DOHH2 (cell line): ENCODE measurements at regions not wholly inside any gene's neighbourhood (a gene's known extent, or its start where the extent isn't known, plus 50 kb on each side); places are given as distances from the start of the nearest gene placed in this dataset.

Experiments
- H3F3A ChIP-seq: fragments of 200-600 bp; sonication (generic), shearing (Covaris generic); 2 replicates; pipeline ENCODE4 v1.6.0; 2016; ENCODE audit warnings: antibody characterized with exemption, mild to moderate bottlenecking; ENCODE audit not compliant: control insufficient read depth, insufficient read depth
- H3K27ac ChIP-seq: fragments of 200-600 bp; sonication (generic); 2 replicates; pipeline ENCODE4 v1.5.1; 2014; ENCODE audit warnings: low read depth, mild to moderate bottlenecking, low read length, moderate library complexity
- H3K27me3 ChIP-seq: fragments of 200-600 bp; sonication (generic); 2 replicates; pipeline ENCODE4 v1.6.1; 2014; ENCODE audit warnings: mild to moderate bottlenecking, low read length, mixed read lengths; ENCODE audit not compliant: control insufficient read depth
- H3K36me3 ChIP-seq: fragments of 200-600 bp; sonication (generic); 2 replicates; pipeline ENCODE4 v1.6.1; 2014; ENCODE audit warnings: mild to moderate bottlenecking, low read length, moderate library complexity, mixed read lengths; ENCODE audit not compliant: control insufficient read depth
- H3K4me1 ChIP-seq: fragments of 200-600 bp; sonication (generic); 2 replicates; pipeline ENCODE4 v1.6.1; 2014; ENCODE audit warnings: mild to moderate bottlenecking, low read length, mixed read lengths; ENCODE audit not compliant: control insufficient read depth
- H3K4me2 ChIP-seq: fragments of 200-600 bp; sonication (generic); 2 replicates; pipeline ENCODE4 v1.6.0; 2014; ENCODE audit warnings: mild to moderate bottlenecking, low read length, moderate library complexity
- H3K4me3 ChIP-seq: fragments of 200-600 bp; sonication (generic); 2 replicates; pipeline ENCODE4 v1.5.1; 2014; ENCODE audit warnings: mild to moderate bottlenecking, low read length, mixed read lengths
- H3K79me2 ChIP-seq: fragments of 200-600 bp; sonication (generic); 2 replicates; pipeline ENCODE4 v1.6.1; 2014; ENCODE audit warnings: mild to moderate bottlenecking, low read length, mixed read lengths; ENCODE audit not compliant: control insufficient read depth
- H3K9me2 ChIP-seq: fragments of 200-600 bp; sonication (generic); replicated peaks from 2 replicates; pipeline ENCODE4 v1.6.1; 2014; ENCODE audit warnings: mild to moderate bottlenecking, low read length, mixed read lengths; ENCODE audit not compliant: control insufficient read depth
- H3K9me3 ChIP-seq: fragments of 200-600 bp; sonication (generic); 2 replicates; pipeline ENCODE4 v1.6.1; 2014; ENCODE audit warnings: antibody characterized with exemption, low read length, mixed read lengths; ENCODE audit not compliant: control insufficient read depth, insufficient read depth
- H4K20me1 ChIP-seq: fragments of 200-600 bp; sonication (generic); 2 replicates; pipeline ENCODE4 v1.6.0; 2014; ENCODE audit warnings: low read depth, mild to moderate bottlenecking, antibody characterized with exemption, low read length, moderate library complexity; ENCODE audit not compliant: control insufficient read depth, insufficient read depth
- CTCF ChIP-seq: fragments of 200-600 bp; sonication (generic); IDR thresholded peaks from one replicate; pipeline ENCODE4 v1.5.1; 2014; ENCODE audit warnings: antibody characterized with exemption, mild to moderate bottlenecking, low read depth, low read length; ENCODE audit not compliant: poor library complexity, severe bottlenecking
- EZH2phosphoT487 ChIP-seq: fragments of 200-600 bp; sonication (generic); IDR thresholded peaks from 2 replicates; pipeline ENCODE4 v1.6.1; 2017; ENCODE audit warnings: borderline replicate concordance, mild to moderate bottlenecking, antibody characterized with exemption, low read length, moderate library complexity, mixed read lengths

GRCh38 chr13:70253411-70253810 is 145.2 kb upstream of the KLHL1 start:
- no peaks in the 10 kb centered on the region for H3K4me1 ChIP-seq
- H3K27ac ChIP-seq: no peak overlapping the region
- H3K79me2 ChIP-seq: no peaks in the 10 kb centered on the region
- H3K27me3 ChIP-seq: no peaks in the 10 kb centered on the region
- H3K4me2 ChIP-seq: no peak overlapping the region
- no peaks in the 10 kb centered on the region for H4K20me1 ChIP-seq
- no peaks in the 10 kb centered on the region for H3K36me3 ChIP-seq
- no peak overlapping the region for H3K4me3 ChIP-seq
- H3K9me2 ChIP-seq: no peaks in the 10 kb centered on the region
- no peaks in the 10 kb centered on the region for H3F3A ChIP-seq
- TF ChIP-seq CTCF: no peak
- TF ChIP-seq EZH2phosphoT487: no peak
- H3K9me3 ChIP-seq: no peaks in the 10 kb centered on the region; the same call in 1 of the 2 replicates

- Histone ChIP-seq H3K9me3 (no peaks in the 10 kb centered on the region), H3K27me3 (no peaks in the 10 kb centered on the region), H3K9me2 (no peaks in the 10 kb centered on the region), H3K27ac (no peak overlapping the region), H4K20me1 (no peaks in the 10 kb centered on the region), H3K36me3 (no peaks in the 10 kb centered on the region), H3K4me3 (no peak overlapping the region), H3F3A (no peaks in the 10 kb centered on the region), H3K79me2 (no peaks in the 10 kb centered on the region), H3K4me1 (no peaks in the 10 kb centered on the region), H3K4me2 (no peak overlapping the region)
- no peak for TF ChIP-seq EZH2phosphoT487
- no peak for TF ChIP-seq CTCF
Observed at GRCh38 chr13:70249332-70250064, 141.2 kb upstream of the KLHL1 start.

- Histone ChIP-seq H3K4me3 (no peak overlapping the region), H3K27ac (no peak overlapping the region), H3K27me3 (no peaks in the 10 kb centered on the region), H3K36me3 (no peaks in the 10 kb centered on the region), H3K4me2 (no peak overlapping the region), H3K4me1 (no peaks in the 10 kb centered on the region), H4K20me1 (no peaks in the 10 kb centered on the region), H3K9me3 (no peaks in the 10 kb centered on the region), H3K79me2 (no peaks in the 10 kb centered on the region), H3F3A (no peaks in the 10 kb centered on the region), H3K9me2 (no peaks in the 10 kb centered on the region)
- TF ChIP-seq EZH2phosphoT487 (no peak), CTCF (no peak)
Observed at GRCh38 chr13:70237131-70237530, 128.9 kb upstream of the KLHL1 start.
